NB4 (cell line): ENCODE measurements at regions not wholly inside any gene's neighbourhood (a gene's known extent, or its start where the extent isn't known, plus 50 kb on each side); places are given as distances from the start of the nearest gene placed in this dataset.

Experiments used
- POLR2A ChIP-seq: IDR thresholded peaks from 2 replicates; pipeline ENCODE4 v1.6.1; 2011; ENCODE audit warnings: mild to moderate bottlenecking; ENCODE audit not compliant: insufficient read length; ENCODE audit errors: extremely low read depth
- TF ChIP-seq, protein P1 (sequence below): IDR thresholded peaks from one replicate; pipeline ENCODE4 v1.5.1; 2012; ENCODE audit warnings: low read depth, low read length

DNA sequence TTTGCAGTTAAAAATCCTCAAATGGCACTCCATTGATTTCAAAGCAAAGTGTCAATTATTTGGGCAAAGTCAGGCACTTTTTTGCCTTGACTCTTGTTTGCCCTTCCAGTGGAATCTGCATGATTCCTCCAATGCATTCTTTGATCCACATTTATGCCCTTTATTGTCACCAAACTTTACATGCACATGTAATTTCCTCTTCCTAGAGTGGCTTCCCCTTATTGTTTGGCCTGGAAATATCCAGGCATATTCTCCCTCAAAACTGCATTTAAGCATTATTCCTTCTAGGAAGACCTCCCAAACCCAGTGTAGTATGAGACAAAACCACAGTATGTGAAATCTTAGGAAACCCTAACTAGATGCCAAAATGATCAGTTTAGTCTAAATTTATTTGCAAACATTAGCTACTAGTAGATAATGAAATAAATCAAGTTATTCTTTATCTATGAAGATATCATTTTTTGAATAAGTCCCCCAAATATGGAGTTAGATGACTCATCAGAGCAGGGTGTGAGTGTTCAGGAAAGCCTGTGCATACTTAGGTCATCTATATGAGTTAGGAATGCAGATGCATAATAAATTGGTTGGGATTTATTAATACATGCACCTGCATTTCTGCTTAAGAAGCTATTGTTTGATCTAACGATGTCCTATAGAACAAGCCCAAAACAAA is 433.3 kb upstream of the TCF4 start:
- TF ChIP-seq, protein P1, sequence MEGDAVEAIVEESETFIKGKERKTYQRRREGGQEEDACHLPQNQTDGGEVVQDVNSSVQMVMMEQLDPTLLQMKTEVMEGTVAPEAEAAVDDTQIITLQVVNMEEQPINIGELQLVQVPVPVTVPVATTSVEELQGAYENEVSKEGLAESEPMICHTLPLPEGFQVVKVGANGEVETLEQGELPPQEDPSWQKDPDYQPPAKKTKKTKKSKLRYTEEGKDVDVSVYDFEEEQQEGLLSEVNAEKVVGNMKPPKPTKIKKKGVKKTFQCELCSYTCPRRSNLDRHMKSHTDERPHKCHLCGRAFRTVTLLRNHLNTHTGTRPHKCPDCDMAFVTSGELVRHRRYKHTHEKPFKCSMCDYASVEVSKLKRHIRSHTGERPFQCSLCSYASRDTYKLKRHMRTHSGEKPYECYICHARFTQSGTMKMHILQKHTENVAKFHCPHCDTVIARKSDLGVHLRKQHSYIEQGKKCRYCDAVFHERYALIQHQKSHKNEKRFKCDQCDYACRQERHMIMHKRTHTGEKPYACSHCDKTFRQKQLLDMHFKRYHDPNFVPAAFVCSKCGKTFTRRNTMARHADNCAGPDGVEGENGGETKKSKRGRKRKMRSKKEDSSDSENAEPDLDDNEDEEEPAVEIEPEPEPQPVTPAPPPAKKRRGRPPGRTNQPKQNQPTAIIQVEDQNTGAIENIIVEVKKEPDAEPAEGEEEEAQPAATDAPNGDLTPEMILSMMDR: no peak
- no peak for TF ChIP-seq POLR2A
